GM04503 (cell line): ENCODE measurements at regions not wholly inside any gene's neighbourhood (a gene's known extent, or its start where the extent isn't known, plus 50 kb on each side); places are given as distances from the start of the nearest gene placed in this dataset.

Experiments used
- DNase-seq: peaks from one replicate; pipeline ENCODE4 v3.0.0-alpha.2; 2012; ENCODE audit warnings: low read depth

DNA sequence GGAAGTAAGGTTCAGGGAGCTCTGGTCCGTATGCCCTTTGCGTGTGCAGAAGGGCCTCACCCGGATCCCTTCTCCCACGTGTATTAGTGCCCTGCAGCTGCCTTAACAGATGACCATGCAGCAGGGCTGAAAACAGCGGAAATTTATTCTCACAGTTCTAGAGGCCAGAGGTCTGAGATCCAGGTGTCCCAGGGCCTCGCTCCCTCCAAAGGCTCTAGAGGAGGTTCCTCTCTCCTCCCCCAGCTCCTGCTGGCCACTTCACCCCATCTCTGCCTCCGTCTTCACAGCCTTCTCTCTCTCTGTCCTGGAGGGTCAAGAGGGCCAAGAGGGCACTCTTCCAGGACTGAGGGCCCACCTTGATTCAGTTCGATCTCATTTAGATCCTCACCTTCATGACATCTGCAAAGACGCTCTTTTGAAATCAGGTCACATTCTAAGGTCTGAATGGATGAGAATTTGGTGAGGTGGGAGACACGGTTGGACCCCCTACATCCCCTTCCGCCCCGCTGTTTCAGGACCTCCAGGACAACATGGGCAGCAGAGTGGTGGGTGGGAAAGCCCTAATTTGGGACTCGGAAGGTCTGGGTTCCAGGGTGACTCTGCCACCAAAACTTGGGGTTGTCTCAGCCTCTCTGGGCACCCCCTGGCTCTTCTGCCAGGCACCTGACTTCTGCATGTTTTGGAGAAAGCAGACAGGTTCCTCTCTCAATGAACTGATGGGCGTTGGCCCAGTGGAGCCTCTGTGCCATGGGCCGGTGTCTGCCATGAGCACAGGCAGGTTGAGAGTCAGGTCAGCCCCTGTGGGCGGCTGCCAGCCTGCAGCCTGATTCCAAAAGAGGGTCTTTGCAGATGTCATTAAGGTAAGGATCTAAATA is 361.2 kb downstream of the SEC14L1 start:
- DNase-seq = no peak

DNA sequence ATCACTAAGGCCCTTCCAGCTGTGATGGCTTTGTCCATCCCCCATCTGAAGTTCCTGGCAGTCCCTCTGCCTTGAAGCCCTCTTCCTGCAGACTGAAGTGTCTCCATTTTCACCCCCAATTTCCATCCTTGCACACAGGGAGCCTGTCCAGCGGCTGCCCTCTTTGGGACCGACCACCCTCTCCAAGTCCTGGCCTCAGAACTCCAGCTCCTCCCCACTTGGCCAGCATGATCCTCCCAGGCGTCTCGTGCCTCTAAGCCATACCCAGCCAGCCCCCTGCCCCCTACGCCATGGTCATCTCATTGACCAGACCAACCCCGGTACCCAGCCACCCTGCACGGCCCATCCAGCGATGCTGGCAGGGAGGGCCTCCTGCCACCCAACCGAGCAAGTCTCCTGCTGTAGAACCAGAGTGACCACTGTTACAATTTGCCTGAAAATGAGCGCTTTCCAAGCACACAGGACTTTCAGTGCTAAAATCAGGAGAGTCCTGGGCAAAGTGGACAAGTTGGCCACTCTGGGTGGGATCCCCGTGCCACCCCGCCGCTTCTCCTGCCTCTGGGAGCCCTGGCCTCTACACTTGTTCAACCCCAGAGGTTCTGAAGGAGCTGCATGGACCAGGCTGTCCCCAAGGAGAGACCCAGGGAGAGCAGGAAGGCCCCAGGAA is 362.0 kb downstream of the SEC14L1 start:
- no peak for DNase-seq

DNA sequence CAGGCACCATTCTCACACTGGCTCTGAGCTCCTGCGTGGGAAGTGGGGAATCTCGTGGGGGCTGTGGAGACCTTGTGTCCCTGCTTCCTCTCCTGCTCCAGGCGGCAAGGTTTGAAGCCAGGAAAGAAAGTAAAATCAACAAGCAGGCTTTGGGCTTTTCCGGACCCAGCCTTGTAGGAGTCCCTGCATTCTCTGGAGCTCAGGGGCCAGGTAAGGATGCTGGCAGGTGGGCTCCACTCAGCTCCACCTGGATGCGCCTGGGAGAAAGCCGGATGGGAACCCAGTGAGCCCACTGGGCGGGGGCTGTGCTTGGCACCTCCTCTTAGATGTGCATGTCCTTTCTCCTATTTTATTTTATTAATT is 362.5 kb downstream of the SEC14L1 start:
- no peak for DNase-seq

DNA sequence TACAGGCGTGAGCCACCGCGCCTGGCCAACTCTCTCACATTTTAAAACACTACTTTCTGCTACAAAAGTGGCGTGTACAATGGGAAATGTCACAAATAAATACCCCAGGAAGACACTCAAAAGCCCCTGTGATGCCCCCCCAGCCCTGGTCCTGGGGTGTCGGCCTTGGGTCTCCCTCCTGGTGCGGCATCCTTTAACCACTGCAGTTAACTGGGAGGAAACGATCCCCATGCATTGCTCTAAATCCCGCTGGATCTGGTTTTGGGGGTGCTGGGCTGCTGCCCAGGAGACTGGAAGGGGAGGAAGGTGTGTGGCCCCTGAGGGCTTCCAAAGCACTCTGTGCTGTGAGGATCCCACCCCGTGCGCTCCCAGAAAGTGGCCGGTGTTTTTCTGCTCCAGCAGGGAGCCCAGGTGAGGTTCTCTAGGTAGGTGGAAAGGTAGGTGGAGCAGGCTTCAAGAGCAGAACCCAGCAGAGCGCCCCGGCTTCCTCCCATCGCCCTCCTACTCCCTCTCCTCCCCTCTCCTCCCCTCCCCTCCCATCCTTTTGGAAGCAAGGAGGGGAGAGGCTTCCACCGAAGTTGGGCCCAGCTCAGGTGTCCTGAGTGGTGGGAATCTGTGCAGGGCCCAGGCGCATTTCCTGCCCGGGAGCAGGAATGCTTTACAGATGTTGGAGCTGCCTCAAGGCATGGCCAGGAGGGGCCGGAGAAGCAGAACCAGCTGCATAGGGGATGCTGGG is 363.3 kb downstream of the SEC14L1 start:
- no peak for DNase-seq

DNA sequence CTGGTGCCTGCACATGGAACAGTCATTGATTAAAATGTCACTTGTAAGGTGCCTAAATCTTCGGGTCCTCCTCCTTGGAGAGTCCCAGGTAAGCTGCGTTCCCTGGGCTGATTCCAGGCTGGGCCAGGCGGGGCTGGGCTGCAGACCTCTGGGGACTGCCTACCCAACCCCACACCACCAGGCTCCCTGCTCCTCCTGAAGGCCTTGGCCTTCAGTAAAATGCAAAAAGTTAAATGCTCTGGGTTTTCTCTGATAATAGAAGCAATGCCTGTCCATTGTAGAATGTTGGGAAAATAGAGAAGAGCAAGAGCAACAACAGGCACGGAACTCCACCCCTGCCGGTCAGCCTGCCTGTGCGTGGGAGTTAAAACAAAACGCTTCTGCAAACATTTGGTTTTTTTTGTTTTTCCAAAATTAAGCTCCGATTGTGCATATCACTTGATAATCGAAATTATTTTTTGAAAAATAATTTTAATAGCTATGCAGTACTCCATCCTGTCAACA is 363.9 kb downstream of the SEC14L1 start:
- DNase-seq = no peak

DNA sequence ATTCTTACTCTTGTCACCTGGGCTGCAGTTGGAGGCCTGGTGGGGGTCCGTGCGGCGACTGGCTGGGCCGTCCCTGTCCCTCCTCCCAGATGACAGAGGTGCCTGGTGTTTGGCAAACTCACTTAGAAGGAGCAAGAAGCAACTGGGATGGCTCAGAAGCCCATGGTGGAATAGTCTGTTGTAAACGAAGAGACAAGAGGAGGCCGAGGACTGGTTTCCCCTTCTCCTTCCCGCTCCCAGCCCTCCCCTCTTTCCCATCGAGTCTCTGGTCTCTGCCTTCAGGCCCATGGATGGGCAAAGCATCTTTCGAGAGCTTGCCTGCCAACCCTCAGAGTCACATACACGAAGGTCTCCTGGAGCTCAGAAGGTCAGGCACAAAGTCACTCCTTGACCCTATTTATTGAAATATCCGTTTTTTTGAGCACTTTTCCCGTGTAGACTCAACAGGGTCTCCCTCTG is 364.4 kb downstream of the SEC14L1 start:
- DNase-seq = no peak

DNA sequence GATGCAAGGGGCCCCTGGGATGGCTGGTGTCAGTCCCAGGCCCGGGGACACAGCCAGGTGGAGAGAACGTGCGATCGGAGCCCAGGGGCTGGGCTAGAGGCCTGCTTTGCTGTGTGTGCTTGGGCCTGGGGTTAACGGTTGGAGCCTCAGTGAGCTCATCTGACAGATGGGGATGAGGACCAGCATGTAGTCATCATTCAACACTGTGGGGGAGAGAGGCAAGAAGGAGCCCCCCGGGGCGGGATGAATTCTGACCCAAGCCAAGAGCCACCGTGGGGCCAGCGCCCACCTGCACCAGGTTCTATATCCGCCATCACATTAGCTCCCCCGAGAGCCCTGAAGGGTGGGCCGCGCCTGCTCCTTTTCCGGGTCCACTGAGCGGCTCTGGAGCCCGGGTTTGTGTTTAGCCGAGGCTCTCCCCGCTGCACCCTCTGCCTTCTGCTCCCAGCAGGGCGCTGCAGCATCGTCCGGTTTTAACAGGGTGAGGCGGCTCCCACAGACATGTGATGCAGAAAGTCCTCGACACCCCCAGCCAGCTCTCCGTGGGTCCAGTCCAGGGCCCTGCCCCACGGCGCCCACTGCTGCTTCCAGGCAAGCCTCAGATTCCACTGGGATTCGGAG is 365.7 kb downstream of the SEC14L1 start:
- no peak for DNase-seq

DNA sequence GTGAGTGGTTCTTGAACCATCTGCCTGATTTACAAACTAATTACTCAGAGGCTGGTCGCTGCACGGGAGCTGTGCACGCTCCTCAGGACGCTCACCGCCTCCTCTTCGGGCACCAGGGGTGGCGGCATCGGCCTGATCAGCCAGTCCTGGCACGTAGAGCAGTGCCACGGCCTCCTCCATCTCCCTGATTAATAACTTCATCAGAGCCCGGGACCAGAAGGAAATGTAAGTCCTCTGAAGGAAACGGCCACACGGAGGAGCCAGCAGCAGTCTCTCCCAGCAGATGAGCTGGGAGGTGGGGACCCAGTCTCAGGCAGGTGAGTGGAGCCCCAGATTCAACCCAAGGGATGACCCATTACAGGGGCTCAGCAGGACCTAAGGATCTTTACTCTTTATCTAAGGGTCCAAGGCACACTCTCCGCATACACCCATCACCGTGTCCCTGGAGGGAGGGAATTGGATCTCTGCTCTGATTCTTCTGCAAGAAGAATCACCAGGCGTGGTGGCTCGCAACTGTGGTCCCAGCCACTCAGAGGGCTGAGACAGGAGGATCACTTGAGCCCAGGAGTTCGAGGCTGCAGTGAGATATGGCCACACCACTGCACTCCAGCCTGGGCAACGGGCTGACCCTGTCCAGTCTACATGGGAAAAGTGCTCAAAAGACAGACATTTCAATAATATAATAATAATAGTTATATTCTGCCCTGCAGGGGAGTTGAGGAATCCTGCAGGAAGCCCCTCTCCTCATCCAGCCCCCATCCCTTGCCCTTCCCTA is 366.5 kb downstream of the SEC14L1 start:
- no peak for DNase-seq

DNA sequence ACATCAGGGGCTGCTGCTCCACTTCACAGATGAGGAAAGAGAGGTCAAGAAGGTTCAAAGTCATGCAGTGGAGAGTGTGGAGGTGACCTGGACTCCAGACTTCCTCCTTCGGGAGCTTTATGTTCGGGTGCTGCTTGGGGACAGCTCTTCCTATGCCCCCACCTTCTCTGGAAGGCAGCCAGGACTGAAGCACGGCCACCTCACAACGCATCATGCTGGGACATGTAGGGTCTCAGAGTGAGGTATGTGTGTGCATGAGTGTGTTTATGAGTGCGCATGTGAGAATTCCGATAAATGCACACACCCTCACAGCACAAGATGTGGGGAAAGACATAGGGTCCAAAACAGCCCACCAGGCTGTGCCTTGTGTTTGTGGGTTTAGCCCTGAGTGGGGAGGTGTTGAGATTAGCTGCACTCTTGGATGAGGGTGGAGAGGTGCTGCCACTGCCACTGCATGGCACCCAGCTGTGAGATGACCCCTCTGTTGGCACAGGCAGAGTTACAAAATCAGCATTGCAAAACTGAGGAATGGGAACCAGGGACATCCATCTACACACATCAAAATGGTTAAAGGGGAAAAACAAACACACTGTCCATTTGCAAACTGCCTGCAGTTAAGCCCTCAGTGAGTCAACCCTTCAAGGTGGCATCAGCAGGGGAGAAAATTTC is 367.4 kb downstream of the SEC14L1 start:
- DNase-seq = no peak

DNA sequence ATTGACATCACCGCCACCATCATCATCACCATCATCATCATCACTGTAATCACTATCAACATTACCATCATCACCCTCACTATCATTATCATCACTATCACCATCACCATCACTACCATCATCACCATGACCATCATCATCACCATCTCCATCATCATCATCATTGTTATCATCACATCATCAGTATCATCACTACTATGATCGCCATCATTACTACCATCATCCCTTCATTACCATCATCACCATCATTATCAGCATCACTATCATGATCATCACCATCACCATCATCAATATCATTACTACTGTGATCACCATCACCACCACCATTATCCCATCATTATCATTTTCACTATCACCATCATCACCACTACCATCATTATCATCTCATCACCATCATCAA is 368.3 kb downstream of the SEC14L1 start:
- no peak for DNase-seq

DNA sequence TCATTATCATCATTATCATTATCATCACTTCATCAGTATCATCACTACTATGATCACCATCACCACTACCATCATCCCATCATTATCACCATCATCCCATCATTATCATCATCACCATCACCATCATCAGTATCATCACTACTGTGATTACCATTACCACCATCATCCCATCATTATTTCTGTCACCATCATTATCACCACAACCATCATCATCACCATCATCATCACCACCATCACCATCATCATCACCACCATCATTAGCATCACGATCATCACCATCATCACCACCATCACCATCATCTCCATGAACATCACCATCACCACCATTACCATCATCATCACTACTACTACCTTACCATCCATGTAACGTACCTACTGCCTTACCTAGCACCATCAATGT is 368.8 kb downstream of the SEC14L1 start:
- no peak for DNase-seq

DNA sequence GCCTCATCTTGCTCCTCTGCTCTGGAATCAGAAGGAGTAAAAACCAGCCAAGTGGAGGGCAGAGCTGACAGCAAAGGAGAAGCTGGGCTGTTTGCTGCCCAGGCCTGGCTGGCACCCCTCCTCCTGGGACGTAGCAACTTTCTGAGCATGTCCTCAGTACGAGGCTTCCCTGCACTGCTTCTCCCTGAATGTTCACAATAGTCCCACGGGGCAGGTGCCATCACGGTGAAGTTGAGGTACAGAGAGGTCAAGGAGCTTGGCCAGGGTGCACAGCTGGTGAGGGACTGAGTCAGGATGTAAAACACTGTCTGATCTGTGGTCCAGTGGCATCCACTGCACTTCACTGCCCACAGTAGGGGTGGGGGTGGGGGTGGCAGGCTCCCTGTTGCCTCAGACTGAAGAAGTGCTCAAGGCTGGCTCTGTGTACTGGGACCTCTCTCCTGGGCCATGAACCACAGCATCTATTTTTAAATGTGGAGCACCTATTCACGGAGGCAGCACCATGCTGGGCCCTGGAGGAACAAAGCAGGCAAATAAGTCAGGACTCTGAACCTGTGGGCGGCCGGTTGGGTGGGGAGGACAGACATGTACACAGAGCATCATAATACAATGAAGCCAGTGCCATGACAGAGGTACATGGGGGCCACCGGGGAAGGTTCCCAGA is 369.5 kb downstream of the SEC14L1 start:
- no peak for DNase-seq

DNA sequence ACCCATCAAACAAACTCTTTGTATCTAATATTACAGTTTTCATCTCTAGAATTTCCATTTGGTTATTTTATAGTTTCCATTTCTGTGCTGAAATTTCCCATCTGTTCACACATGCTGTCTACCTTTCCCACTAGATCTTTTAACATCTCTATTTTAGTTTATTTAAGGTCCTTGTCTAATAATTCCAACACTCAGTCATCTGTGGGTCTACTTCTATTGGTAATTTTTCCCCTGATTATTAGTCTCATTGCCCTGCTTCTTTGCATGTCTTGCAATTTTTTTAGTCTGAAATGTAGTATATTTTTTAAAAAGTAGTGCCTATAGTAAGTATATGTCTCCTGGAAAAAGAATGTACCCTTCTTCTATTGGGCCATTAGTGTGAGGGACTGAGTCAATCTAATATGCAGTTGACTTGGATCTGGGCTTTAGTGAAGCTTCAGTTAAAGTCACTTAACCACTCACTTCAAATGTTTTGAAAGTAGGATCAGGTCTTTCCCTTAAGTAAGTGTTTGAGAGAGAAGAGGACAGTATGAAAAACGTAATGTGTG is 370.8 kb downstream of the SEC14L1 start:
- DNase-seq = no peak

DNA sequence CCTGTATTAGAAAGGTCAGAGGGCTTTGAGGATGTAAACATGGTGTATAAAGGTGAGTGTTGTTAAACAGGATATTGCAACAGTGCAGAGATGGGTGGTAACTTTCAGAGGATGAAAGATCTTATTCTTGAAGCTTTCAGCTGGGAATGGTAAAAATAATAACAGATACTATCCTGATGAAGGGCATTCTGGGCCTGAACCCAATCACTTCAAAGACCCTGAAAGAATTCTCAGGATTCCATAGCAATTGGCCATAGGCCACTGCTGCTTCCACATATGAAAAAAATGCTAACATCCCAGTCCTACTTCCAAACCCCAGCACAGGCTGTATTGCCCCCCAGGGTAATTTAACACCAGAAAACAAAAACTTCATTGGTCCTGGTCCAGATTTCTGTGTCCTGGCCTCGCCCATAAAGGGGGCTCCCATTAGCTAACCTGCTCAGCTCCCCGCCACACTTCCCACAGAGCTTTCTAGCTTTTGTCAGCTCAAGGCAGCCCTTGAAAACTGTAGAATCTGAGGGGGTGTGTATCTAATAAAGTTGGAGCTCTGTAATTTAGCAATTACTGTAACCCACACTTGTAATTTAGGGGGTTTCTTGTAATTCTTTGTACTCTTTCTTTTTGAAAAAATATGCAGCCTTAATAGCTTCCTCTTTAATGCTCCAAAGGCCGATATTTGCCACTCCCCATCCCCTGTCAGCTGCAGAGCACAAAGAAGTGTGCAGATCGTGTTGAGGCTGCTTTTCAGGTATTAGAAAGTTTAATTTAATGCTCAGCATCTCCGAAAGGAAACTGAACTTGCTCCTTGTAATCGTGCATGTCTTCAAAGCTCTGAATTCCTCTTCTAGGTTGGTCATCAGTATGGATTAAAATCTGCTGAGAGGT is 371.5 kb downstream of the SEC14L1 start:
- peak; percentile 15 for DNase-seq

DNA sequence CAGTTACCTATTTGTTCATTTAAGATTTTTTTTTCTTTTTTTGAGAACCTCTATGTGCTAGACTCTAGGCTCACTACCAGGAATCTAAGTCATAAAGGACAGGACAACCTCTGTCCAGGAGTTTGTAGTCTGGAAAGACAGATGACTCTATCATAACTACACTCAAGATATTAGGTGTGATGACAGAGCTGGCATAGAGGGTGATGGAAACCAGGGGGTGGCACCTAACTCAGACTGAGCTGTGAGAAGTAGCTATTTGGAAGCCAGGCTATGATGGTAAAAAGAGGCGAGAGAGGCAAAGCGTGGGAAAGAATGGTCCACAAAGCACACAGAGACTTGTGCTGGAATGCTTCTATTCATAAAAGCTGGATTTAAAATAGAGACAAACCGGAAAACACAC is 372.3 kb downstream of the SEC14L1 start:
- no peak for DNase-seq

DNA sequence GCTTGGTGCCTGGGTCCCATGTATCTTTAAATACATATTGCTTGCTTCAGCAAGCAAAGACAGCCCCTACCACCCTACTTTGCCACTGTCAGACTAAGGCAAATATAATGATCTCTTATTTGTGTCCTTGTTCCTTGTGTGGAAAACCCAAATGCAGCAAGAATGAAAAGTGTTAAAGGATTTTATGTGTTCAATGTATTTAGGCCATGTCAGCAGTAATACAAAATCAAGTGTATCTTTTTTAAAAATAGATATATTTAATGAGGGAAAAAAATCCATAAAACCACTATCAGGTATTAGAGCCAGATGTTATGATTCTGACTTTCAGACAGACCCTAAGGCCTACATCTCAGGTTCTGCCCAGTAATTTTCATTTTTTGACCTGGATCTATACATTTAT is 374.5 kb downstream of the SEC14L1 start:
- no peak for DNase-seq

DNA sequence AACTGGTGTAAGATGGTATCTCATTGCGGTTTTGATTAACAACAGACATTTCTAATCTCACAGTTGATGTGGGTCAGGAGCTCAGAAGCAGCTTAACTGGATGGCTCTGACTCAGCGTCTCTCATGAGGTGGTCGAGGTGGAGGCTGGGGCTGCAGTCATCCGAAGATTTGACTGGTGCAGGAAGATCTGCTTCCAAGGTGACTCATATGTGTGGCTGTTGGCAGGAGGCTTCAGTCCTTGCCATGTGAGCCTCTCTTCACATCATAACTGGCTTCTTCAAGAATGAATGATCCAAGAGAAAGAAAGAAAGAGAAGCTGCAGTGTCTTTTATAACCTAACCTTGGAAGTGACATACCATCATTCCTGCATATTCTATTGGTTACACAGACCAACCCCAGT is 376.1 kb downstream of the SEC14L1 start:
- peak; percentile 15 for DNase-seq

DNA sequence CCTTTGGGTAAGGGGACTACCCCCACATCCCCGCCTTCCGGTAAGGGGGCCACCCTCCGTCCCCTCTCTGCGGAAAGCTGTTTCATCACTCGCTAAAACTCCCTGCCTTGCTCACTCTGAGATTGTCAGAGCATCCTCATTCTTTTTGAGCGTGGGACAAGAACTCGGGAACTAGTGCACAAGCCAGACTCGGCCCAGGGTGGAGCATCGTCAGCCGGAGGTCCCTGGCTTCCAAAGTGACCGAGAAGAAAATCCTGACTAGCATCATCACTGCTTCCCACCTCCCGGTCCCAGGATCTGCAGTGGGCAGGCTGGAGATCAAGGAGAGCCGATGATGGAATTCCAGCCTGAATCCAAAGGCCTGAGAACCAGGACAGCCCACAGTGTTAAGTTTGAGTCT is 380.3 kb downstream of the SEC14L1 start:
- no peak for DNase-seq

DNA sequence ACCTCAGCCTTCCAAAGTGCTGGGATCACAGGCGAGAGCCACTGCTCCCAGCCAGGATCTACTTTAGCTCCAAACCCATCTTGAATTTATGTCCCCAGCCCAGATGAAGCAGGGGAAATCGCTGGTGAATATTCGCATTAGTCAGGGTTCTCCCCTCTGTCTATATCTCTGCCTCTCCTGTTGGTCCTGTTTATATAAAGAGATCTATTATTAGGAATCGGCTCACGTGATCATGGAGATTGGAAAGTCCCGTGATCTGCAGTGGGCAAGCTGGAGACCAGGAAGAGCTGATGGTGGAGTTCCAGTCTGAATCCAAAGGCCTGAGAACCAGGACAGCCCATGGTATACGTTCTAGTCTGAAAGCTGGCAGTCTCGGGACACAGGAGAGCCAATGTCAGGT is 382.8 kb downstream of the SEC14L1 start:
- DNase-seq = no peak
